Cerebellar cortex (tissue), 1 donor: ENCODE measurements at regions not wholly inside any gene's neighbourhood (a gene's known extent, or its start where the extent isn't known, plus 50 kb on each side); places are given as distances from the start of the nearest gene placed in this dataset.
"Not testable (repeated sequence)": the region's sequence is repeated elsewhere in the genome, so short reads cannot be mapped to it uniquely, and the experiment has no call there.

Experiments used
- DNase-seq: peaks from one replicate; pipeline ENCODE4 v3.0.0-alpha.2; 2015; ENCODE audit warnings: low spot score

DNA sequence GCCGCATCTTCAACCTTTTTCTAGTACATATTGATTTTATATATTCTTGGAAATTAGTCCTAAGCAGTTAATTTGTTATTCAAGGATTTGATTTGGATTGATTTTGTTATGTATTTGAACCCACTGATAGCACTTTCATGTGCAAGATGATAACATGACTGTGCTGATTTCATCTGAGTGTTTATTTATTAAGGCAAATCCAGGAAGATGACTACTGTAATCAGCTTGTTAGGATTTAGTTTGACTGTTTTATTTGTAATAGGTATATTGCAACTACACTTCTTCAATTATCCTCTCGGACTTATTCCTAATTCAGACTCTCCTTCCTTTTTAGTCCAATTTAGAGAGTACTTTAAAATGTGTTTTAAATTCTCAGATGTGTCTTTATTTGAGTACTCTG is 75.1 kb upstream of the PRKG1 start:
- no peak for DNase-seq

DNA sequence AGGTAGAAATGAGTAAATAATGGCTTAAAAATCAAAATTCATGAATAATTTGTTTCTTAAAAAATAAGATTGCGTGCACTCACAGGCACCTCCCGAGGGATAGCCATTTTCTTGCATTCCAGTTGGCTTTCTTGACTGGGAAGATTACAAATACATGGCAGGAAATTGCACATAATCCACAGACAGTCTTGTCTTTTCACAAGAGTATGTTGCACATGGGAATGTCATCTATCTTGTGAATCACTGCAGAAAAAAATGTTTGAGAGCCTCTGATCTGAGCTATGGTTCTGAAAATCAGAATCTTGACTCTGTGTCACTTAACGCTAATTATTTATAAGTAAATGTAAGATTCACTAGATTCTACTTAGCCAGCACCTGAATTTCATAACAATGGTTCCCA is 74.1 kb upstream of the PRKG1 start:
- DNase-seq = no peak

DNA sequence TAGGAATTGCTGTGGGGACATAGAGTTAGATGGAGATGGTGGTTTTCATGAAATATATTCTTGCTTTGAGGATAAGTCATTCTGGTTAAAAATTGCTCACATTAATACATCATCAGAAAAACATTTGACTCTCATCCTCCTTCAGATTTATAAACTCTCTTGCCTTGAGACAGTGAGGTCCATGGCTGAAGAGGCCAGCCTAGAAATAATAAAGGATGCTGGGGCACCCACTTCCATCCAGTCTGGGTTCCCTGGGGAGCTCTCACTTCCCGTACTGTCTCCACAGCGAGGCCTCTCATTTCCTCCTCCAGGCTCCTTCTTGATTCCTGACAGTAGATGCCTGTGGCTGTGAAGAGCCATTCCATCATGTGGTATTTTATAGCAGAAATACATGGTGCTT is 73.3 kb upstream of the PRKG1 start:
- no peak for DNase-seq

DNA sequence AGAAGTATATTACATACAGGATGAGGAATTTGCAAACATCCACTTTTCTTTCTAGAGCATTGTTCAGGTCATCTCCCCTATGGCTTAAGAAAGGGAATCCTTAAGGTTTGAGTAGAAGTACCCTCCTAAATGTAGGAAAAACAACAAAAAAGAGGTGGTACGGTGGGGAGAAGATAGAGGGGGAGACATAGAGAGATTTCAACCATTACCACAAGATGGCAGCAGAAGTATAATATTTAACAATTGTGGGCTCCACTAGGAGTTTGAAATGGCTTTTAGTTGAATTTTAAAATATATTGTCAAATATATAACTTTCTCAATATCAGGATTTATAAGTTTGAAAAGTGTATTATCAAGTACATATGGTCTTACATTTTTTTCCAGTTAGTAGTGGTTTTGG is 72.7 kb upstream of the PRKG1 start:
- peak; percentile 50 for DNase-seq

DNA sequence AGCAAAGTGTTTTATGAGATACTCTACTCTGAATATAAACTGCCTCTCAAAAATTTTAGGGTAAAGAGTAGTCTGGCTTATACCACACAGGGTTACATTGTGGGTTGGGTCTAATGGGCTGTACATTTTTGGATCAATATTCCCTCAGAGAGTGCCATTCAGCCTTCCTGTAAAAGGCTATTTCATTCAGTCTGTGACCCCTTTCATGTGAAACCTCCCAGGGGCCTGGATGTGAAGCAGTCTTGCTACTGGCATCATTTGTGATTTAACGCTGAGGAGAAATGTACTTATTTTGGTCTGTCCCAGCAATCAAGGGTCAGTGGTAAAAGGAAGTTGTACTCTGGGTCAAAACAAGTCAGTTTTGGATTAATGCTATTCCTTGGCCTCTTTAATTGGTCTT is 71.8 kb upstream of the PRKG1 start:
- no peak for DNase-seq

DNA sequence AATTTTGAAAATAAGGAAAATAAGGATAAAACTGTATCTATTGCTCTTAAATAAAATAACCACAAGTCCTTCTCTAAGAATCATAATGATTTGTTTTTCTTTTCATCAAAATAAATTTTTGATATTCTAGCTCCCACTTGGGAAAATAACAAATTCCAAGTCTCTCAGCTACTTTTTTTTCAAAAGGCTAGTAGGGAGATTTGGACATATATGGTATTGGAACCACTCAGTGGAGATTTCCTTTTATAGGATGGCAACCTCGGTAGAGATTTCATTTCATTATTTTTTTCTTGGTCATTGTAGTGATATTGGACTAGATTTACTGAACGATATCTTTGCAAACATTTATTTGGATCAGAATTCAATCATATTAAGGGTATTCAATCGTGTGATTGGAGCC is 69.5 kb upstream of the PRKG1 start:
- DNase-seq = no peak

DNA sequence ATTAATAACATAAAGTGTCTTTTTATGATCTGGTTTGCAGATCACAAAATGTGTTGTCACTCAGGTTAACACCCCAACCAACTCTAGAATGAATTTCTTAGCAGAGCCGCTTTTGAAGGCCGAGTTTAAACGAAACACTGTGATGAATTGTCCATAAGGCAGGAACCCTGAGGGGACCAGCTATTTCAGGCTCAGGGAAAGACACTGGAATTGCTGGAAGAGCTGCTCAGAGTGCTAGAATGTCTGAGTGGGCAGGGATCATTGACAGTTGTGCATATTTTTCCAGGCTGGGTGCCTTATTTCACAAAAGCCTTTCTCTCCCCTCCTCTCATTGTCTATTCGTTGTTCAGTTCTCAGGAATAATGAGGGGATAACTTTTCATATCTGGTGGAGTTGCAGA is 68.7 kb upstream of the PRKG1 start:
- DNase-seq = no peak

DNA sequence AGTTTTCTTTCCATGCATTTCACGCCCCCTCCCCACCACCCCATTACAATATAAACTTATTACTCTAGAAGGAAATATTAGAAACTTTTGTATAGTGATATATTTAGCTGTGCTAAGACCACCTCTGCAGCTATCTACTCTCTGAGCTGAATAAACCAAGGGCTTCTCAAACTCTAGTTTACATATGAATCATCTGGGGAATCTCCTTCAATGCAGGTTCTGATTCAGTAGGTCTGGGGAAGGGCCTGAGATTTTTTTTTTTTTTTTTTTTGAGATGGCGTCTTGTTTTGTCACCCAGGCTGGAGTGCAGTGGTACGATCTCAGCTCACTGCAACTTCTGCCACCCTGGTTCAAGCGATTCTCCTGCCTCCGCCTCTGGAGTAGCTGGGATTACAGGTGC is 67.6 kb upstream of the PRKG1 start:
- DNase-seq = no peak

DNA sequence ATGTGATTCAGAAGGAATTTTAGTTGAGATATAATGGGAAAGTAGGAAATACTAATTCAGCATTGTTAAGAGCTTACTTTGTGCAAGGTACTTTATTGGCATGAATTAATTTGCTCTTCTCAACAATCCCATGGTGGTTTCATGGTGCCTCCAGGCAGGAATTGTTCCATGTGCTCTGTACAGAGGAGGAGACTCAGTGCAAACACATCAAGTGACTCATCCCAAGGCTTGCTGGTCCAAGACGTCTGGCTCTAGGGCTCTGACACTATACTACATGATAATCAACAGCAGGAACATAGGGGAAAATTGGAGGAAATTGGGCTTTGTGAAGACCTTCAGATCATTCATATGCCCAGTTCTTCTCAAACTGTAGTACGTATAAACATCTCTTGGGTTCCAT is 66.5 kb upstream of the PRKG1 start:
- DNase-seq = no peak

DNA sequence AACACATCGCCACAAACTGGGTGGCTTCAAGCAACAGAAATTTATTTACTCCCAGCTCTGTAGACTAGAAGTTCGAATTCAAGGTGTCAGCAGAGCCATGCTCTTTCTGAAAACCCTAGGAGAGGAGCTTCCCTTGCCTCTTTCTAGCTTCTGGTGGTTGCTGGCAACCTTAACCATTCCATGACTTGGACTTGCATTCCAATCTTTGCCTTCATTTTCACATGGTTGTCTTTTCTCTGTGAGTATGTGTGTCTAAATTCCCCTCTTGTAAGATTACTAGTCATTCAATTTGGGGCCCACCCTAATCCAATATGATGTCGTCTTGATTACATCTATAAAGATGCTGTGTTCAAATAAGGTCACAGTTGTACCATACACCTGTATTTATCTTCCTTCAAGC is 65.9 kb upstream of the PRKG1 start:
- no peak for DNase-seq

DNA sequence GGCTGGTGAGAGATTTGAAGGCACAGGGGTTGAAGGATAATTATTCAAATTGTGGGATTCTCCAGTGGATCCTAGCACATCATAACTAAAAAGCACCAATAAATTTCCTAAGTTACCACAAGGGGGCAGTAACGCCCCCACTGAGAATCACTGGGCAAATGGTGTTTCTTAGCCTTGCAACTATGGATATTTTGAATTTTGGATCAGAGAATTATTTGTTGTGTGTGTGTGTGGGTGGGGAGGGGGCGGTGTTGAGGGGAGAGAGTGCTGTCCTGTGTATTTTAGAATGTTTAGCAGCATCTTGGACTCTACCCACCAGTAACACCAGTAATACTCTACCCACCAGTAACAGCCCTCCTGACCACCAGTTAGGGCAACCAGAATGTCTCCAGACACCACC is 63.3 kb upstream of the PRKG1 start:
- DNase-seq = no peak

DNA sequence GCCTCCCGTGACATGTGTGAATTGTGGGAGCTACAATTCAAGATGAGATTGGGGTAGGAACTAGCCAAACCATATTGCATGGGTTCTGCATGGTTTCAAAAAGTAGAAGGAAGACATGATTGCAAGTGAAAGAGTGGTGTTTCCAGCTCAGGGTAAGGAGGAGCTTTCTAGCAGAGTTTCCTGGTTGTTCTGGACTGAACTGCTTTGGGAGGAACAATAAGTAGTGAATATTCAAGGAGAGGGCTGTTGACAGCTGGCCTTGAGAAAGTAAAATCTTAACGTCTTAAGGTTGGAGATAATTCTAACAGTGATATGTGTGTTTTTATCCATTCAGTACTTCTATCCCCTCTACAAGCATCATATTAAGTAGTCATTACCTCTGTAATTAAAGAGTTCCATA is 62.2 kb upstream of the PRKG1 start:
- DNase-seq = no peak

DNA sequence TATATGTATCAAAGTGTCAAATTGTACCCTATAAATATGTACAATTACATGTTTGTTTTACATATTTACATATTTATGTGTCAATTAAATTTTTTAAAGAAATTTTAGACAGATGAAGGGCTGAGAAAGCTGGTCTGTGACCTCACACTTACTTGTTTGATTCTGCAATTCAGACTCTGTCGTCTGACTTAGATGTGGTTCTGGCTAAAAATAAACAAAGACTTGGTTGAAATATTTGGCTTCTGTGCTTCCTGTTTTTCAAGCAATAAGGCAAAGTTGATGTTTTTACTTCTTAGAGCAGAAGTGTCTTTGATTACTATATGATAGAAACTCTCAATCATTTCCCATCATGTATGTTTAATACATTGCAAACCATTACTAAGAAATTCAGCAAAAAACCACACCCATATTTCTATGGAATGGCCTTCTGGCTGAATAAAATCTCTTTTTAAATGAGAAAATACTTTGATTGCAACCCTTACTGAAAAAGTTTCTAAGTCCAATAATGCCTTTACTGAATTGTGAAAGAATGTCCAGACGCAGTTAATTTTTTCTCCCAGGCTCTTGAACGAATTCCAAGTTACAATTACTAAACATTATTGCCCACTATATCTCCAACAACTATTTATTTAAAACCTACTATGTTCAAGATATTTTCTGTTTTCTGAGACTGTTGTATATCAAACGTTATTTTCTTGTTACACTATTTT is 59.5 kb upstream of the PRKG1 start:
- DNase-seq = no peak

DNA sequence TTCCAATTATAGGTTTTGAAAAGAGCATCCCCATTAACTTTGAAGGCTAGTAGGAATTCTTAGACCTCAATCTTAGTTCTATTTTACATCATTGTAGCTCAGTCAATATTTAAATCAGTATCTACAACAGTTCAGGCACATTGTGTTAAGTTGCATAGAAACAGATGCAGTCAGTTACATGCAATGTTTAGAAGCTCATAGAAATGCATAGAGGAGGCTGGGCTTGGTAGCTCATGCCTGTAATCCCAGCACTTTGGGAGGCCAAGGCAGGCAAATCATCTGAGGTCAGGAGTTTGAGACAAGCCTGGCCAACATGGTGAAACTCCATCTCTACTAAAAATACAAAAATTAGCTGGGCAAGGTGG is 58.9 kb upstream of the PRKG1 start:
- DNase-seq = not testable (repeated sequence)

DNA sequence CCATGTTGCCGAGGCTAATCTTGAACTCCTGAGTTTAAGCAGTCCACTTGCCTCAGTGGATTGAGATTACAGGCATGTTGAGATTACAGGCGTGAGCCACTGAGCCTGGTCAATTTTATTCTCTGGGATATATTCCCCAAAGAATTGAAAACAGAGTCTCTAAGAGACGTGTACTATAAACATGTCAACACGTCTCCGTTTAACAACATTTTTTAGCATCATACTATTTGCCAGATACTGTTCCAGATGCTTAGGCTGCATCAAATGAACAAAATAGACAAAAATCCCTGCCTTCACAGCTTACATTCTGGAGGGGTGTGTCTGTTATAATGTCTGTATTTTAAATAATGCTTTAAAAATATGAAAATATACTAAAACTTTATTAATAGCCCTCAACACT is 54.1 kb upstream of the PRKG1 start:
- no peak for DNase-seq

DNA sequence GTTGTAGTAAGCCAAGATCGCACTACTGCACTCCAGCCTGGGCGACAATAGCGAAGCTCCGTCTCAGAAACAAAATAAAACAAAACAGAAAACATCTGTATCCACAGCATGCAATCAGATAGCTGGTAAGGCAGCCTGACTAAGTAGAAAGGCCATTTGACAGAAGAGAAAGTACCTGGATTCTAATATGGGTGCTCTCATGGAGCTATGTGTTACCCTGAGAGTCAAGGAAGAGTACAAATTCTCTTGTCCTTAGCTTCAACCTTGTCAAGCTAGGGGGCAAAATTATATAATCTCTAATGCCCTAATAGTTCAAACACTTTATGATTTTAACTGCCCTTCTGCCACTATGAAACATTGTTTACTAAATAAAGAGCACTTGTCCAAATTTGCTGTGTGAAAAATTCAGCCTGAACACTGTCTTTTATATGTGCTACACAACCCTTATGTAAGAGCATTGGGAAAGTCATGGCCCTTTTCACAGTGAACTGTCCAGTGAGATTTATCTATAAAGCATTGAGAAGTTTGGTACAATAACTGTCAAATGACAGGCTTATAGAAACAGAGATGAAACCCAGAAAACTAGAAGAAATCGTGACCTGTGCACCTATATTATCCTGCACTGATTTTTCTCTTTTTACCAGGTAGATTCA is 51.2 kb upstream of the PRKG1 start:
- no peak for DNase-seq

DNA sequence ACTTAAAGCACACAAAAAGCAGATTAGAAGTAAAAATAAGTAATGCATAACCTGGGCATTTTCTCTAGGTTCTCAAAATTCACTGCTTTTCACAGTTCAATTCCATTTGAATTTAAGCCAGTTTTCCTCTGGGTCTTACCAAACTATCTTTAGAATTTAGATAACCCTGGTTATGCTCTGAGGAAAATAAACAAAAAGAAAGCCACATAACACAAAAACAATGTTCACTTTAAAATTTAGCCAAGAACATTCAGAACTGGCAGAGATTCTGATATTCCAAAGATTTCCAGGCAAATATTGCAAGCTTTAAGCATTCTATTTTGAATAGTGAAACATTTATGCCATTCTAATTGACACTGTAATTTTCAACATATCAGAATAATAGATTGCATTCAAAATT is 50.7 kb upstream of the PRKG1 start:
- no peak for DNase-seq
